Muscle of leg (tissue), 3 donors: ENCODE measurements at regions not wholly inside any gene's neighbourhood (a gene's known extent, or its start where the extent isn't known, plus 50 kb on each side); places are given as distances from the start of the nearest gene placed in this dataset.

Experiments used
- DNase-seq: peaks from one replicate; pipeline ENCODE4 v3.0.0; 2013
- H3K27ac ChIP-seq: one replicate; pipeline ENCODE4 v1.5.1; 2013; ENCODE audit warnings: mild to moderate bottlenecking, low read length, control low read depth
- H3K27me3 ChIP-seq: one replicate; pipeline ENCODE4 v1.6.1; 2013; ENCODE audit warnings: low read length; ENCODE audit not compliant: control insufficient read depth, insufficient read depth
- H3K36me3 ChIP-seq: one replicate; pipeline ENCODE4 v1.6.1; 2013; ENCODE audit warnings: low read length; ENCODE audit not compliant: control insufficient read depth, insufficient read depth
- H3K4me1 ChIP-seq: one replicate; pipeline ENCODE4 v1.6.1; 2013; ENCODE audit warnings: low read length; ENCODE audit not compliant: control insufficient read depth, insufficient read depth
- H3K4me3 ChIP-seq: one replicate; pipeline ENCODE4 v1.5.1; 2013; ENCODE audit warnings: low read length, control low read depth
- H3K9me3 ChIP-seq: replicated peaks from 2 replicates; pipeline ENCODE4 v1.6.1; 2013; ENCODE audit warnings: low read depth, low read length; ENCODE audit not compliant: control insufficient read depth
- WGBS: methylation state at CpG from one replicate; pipeline ENCODE4 v1.1.5; 2013; ENCODE audit warnings: missing lambda C conversion rate; ENCODE audit not compliant: insufficient coverage; 5-methylcytosine and 5-hydroxymethylcytosine counted together

DNA sequence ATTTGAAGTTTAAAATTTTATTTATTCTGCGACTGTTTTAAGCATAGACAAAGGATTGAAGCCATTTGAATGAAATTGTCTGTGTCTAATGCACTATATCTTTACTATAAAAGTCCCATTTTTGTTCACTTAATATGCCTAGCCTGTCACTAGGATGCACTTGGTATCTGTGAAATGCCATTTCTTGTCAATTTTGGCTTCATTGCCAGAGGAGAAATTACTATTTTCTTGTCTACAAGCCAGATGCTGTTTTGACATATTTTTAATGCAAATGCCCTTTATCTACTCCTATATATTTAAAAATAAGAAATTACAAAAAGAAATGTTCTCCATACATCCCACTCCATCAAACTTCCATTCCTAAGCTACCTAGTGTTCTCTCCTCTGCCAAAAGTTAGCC, 1704.5 kb upstream of the RAG2 start:
- no CpG with 5 or more reads among the region's 1 CpG for WGBS

DNA sequence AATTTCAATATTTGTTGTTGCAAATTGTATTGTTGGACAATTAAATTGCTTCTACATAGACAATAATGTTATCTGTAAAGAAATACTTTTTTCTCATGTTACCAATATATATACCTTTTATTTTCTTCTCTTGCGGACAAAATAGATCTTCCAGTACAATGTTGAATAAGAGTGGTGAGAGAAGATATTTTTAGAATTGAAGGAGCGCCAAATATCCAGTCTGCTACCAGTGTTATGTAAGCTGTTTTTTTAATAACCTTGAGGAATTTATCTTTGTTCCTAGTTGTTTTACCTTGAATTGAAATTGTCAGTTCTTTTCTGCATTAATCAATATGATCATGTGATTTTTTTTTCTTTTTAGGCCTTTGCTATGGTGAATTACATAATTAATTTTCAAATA, 1702.5 kb upstream of the RAG2 start:
- no peak overlapping the region for H3K27ac ChIP-seq
- WGBS = no CpG with 5 or more reads among the region's 2 CpGs
- peak; percentile 4 for DNase-seq
- no peaks in the 10 kb centered on the region for H3K36me3 ChIP-seq
- no peak overlapping the region for H3K4me3 ChIP-seq
- no peaks in the 10 kb centered on the region for H3K27me3 ChIP-seq
- H3K4me1 ChIP-seq = no peaks in the 10 kb centered on the region
- H3K9me3 ChIP-seq = peaks cover 3% of the 10 kb centered on the region

More for the DNA sequence above, 1704.5 kb upstream of the RAG2 start:
- H3K27me3 ChIP-seq = no peaks in the 10 kb centered on the region
- no peaks in the 10 kb centered on the region for H3K4me1 ChIP-seq
- DNase-seq = no peak
- H3K36me3 ChIP-seq = no peaks in the 10 kb centered on the region
- H3K27ac ChIP-seq = no peak overlapping the region
- no peaks in the 10 kb centered on the region for H3K9me3 ChIP-seq
- H3K4me3 ChIP-seq = no peak overlapping the region

DNA sequence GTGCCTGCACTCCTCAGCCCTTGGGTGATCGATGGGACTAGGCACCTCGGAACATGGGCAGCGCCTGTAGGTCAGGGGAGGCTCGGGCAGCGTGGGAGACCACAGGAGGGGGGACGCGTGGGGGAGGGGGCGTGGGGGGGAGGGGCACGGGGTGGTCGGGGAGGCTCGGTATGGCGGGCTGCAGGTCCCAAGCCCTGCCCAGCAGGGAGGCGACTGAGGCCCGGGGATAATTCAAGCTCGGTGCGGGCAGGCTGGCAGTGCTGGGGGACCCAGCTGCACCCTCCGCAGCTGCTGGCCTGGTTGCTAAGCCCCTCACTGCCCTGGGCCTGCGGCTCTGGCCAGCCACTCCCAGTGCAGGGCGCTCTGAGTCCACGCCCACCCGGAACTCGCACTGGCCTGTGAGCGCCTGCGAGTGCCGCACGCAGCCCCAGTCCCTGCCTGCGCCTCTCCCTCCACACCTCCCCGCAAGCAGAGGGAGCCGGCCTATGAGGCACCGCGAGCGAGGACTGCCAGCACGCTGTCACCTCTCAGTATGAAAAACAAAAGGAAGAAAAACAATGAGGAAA, 1698.3 kb upstream of the RAG2 start:
- Histone ChIP-seq H3K27ac (no peak overlapping the region), H3K27me3 (no peaks in the 10 kb centered on the region), H3K4me1 (no peaks in the 10 kb centered on the region), H3K36me3 (no peaks in the 10 kb centered on the region), H3K4me3 (no peak overlapping the region), H3K9me3 (peaks cover 3% of the 10 kb centered on the region)
- 96% methylated on average over 17 of the region's 33 CpGs for WGBS
- DNase-seq = no peak

DNA sequence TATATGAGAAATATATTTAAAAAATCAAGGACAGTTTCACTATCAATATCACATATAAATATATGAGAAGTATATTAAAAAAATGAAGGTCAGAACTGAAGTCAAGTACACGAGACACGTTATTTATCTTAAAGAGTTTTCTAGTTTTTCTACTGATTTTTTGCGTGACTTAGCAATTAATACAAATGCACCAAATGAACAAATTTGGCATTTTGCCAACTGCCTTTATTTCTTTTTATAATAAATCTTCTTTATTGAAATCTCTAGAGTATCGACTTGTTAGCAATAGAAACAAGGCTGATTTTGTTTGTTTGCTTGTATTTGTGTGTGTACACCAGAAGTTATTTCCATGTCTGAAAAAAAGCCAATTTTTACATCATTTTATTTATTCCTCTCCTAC, 1684.7 kb upstream of the RAG2 start:
- no peaks in the 10 kb centered on the region for H3K36me3 ChIP-seq
- H3K4me1 ChIP-seq = no peaks in the 10 kb centered on the region
- no peaks in the 10 kb centered on the region for H3K27me3 ChIP-seq
- no peak overlapping the region for H3K4me3 ChIP-seq
- no peak for DNase-seq
- H3K27ac ChIP-seq = no peak overlapping the region
- no CpG with 5 or more reads among the region's 4 CpGs for WGBS
- H3K9me3 ChIP-seq = peaks cover 3% of the 10 kb centered on the region

DNA sequence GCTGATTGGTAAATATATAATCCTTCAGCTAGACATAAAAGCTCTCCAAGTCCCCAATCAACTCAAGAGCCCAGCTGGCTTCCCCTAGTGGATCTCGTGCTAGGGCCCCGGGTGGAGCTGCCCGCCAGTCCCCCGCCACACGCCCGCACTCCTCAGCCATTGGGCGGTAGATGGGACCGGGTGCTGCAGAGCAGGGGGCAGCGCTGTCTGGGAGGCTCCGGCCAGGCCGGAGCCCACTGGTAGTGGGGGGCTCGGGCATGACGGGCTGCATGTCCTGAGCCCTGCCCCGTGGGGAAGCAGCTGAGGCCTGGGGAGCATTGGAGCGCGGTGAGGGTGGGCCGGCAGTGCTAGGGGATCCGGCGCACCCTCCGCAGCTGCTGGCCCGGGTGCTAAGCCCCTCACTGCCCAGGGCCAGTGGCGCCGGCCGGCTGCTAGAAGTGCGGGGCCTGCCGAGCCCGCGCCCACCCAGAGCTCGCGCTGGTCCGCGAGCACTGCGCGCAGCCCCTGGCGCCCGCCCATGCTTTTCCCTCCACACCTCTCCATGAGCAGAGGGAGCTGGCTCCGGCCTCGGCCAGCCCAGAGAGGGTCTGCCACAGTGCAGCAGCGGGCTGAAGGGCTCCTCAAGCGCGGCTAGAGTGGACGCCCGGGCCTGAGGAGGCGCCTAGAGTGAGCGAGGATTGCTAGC, 1680.6 kb upstream of the RAG2 start:
- 96% methylated on average over 36 of the region's 45 CpGs for WGBS
- no peak for DNase-seq
- no peaks in the 10 kb centered on the region for H3K4me1 ChIP-seq
- H3K36me3 ChIP-seq = no peaks in the 10 kb centered on the region
- no peak overlapping the region for H3K4me3 ChIP-seq
- peaks cover 3% of the 10 kb centered on the region for H3K9me3 ChIP-seq
- H3K27me3 ChIP-seq = no peaks in the 10 kb centered on the region
- no peak overlapping the region for H3K27ac ChIP-seq

DNA sequence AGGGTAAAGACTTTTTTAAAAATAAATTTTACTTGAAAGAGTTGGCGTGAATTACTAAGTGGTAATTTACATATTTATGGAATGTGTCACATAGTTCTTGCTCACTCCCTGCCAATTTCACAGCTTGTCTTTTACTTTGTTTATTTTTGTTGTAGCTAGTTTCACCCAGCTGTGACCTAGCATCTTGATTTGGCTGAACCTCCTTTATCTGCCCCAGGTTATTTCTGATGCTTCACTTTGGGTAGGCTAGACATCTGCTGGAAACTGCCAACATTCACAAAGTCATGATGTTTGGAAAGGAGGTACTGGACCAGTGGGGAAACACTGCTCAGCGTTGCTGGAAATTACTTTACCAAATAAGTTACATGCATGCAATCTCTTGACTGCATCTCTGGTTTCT, 1676.0 kb upstream of the RAG2 start:
- Histone ChIP-seq H3K27me3 (no peaks in the 10 kb centered on the region), H3K4me1 (no peaks in the 10 kb centered on the region), H3K9me3 (peaks cover 3% of the 10 kb centered on the region), H3K36me3 (no peaks in the 10 kb centered on the region), H3K4me3 (no peak overlapping the region), H3K27ac (no peak overlapping the region)
- DNase-seq = no peak
- WGBS = no CpG with 5 or more reads among the region's 2 CpGs

DNA sequence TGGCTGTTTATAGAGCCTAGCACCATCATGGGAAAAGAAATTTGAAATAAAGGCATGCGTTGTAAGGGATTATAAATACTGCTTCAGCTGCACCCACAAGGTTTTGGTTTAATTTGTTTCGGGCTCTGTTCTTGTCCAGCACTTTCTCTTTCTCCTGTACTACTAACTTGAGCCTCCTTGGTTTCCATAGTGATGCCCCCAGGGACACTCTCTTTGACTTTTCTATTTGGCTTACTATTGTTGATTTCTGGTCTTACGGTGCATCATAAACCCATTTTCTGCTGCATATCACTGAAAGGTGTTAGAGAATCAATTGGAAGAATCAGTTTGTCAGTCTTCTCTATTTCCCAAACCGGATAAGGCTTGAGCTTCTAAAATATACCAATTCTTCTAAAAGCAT, 1674.3 kb upstream of the RAG2 start:
- no peaks in the 10 kb centered on the region for H3K4me1 ChIP-seq
- DNase-seq = peak; percentile 56
- no peak overlapping the region for H3K4me3 ChIP-seq
- no peaks in the 10 kb centered on the region for H3K27me3 ChIP-seq
- H3K9me3 ChIP-seq = no peaks in the 10 kb centered on the region
- H3K27ac ChIP-seq = no peak overlapping the region
- H3K36me3 ChIP-seq = no peaks in the 10 kb centered on the region
- 40% methylated on average over 1 of the region's 4 CpGs for WGBS

DNA sequence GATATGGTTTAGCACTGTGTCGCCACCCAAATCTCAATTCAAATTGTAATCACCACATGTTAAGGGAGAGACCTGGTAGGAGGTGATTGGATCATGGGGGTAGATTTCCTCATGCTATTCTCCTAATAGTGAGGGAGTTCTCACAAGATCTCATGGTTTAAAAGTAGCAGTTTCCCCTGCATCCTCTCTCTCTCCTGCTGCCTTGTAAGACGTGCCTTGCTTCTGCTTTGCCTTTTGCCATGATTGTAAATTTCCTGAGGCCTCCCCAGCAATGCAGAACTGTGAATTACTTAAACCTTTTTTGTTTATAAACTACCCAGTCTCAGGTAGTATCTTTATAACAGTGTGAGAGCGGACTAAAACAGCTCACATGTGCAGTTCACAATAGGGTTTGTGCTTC, 1668.7 kb upstream of the RAG2 start:
- Histone ChIP-seq H3K4me1 (no peaks in the 10 kb centered on the region), H3K9me3 (no peaks in the 10 kb centered on the region), H3K27ac (no peak overlapping the region), H3K27me3 (no peaks in the 10 kb centered on the region), H3K4me3 (no peak overlapping the region), H3K36me3 (no peaks in the 10 kb centered on the region)
- 73% methylated on average over 2 of the region's 3 CpGs for WGBS
- DNase-seq = no peak

DNA sequence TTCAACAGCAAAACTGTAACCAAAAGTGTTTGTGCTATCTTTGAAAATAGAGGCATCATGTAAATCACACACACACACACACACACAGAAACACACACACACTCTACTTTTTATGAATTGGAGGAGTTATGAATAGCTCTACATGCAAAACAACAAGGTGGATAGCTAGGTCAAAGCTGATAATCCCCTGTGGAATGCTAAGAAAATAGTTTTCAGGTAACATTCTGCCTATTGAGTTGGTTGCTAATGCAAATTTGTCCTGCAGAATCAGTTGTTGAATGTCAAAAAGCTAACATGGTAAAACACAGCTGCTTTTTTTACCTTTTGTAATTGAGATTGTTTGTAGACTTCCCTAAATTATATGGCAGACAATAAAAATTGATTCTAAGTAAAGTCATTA, 1658.4 kb upstream of the RAG2 start:
- Histone ChIP-seq H3K27me3 (no peaks in the 10 kb centered on the region), H3K4me1 (no peaks in the 10 kb centered on the region), H3K4me3 (no peak overlapping the region), H3K9me3 (no peaks in the 10 kb centered on the region), H3K27ac (no peak overlapping the region), H3K36me3 (no peaks in the 10 kb centered on the region)
- no peak for DNase-seq

DNA sequence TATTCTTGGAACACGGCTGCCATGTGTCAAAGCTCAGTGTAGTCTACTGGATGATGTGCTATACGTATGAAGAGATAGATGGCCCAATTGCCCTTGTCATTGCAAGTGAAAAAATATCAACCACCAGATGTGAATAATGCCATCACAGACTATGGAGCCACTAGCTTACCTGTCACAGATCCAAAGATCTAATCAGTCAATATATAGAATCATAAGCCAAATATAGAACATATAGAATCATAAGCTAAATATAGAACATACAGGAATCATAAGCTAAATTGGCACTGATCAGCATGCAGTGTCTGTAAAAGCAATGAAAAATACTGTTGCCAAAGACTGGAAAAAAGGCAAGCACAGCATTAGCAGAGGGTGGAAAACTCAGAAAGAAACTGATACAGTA, 1656.9 kb upstream of the RAG2 start:
- Histone ChIP-seq H3K4me1 (no peaks in the 10 kb centered on the region), H3K27me3 (no peaks in the 10 kb centered on the region), H3K9me3 (no peaks in the 10 kb centered on the region), H3K36me3 (no peaks in the 10 kb centered on the region), H3K4me3 (no peak overlapping the region), H3K27ac (no peak overlapping the region)
- WGBS = no CpG with 5 or more reads among the region's 2 CpGs
- DNase-seq = peak; percentile 57

DNA sequence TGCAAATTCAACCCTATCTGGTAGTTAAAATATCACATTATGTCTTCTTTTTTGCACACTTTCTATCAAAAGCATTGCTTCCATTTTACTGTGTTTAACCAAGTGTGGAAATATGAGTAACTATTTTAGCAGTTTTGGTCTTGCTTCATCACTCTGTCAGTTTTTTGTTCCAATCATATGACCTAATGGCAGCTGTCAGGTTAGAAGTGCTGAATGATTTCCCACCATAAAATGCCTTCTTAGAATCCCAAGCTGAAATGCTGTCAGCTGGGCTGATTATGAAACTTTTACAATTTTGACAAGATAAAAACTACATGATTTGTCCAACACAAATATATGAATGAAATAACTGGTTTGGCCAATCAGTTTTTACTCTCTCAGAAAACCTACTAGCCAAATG, 1654.6 kb upstream of the RAG2 start:
- no peak for DNase-seq
- Histone ChIP-seq H3K4me1 (no peaks in the 10 kb centered on the region), H3K4me3 (no peak overlapping the region), H3K27ac (no peak overlapping the region), H3K36me3 (no peaks in the 10 kb centered on the region), H3K27me3 (no peaks in the 10 kb centered on the region), H3K9me3 (no peaks in the 10 kb centered on the region)
